GM21423 (cell line): ENCODE measurements at regions not wholly inside any gene's neighbourhood (a gene's known extent, or its start where the extent isn't known, plus 50 kb on each side); places are given as distances from the start of the nearest gene placed in this dataset.

Source experiments
- ATAC-seq: cut with Tn5 transposase; IDR thresholded peaks from one replicate; pipeline ENCODE4 v1.9.1; 2021; ENCODE audit warnings: mild to moderate bottlenecking, moderate library complexity; ENCODE audit not compliant: unreplicated experiment

- no peak for ATAC-seq
These were observed 359.4 kb downstream of the CSNK1G3 start for GRCh38 chr5:123871373-123871772.

GRCh38 chr5:123868881-123869280, 356.9 kb downstream of the CSNK1G3 start:
- no peak for ATAC-seq

GRCh38 chr5:123868267-123868666, 356.3 kb downstream of the CSNK1G3 start:
- ATAC-seq: no peak

- no peak for ATAC-seq
These were observed 353.7 kb downstream of the CSNK1G3 start for GRCh38 chr5:123865641-123866040.

- no peak for ATAC-seq
These were observed 352.6 kb downstream of the CSNK1G3 start for GRCh38 chr5:123864578-123864977.

- no peak for ATAC-seq
These were observed 347.0 kb downstream of the CSNK1G3 start for GRCh38 chr5:123858938-123859337.

- ATAC-seq: no peak
These were observed 344.8 kb downstream of the CSNK1G3 start for GRCh38 chr5:123856766-123857165.

- ATAC-seq: no peak
These were observed 343.6 kb downstream of the CSNK1G3 start for GRCh38 chr5:123855609-123856008.

GRCh38 chr5:123845356-123846100, 333.6 kb downstream of the CSNK1G3 start:
- ATAC-seq: peak; percentile 37

- peak; percentile 31 for ATAC-seq
These were observed 332.9 kb downstream of the CSNK1G3 start for GRCh38 chr5:123844873-123845272.

GRCh38 chr5:123835421-123835820, 323.4 kb downstream of the CSNK1G3 start:
- no peak for ATAC-seq

- ATAC-seq: no peak
These were observed 318.6 kb downstream of the CSNK1G3 start for GRCh38 chr5:123830575-123830974.

GRCh38 chr5:123827811-123828210, 315.8 kb downstream of the CSNK1G3 start:
- ATAC-seq: no peak

- no peak for ATAC-seq
These were observed 307.9 kb downstream of the CSNK1G3 start for GRCh38 chr5:123819833-123820232.

GRCh38 chr5:123819386-123819785, 307.4 kb downstream of the CSNK1G3 start:
- no peak for ATAC-seq

- no peak for ATAC-seq
These were observed 305.3 kb downstream of the CSNK1G3 start for GRCh38 chr5:123817267-123817666.

- no peak for ATAC-seq
These were observed 303.0 kb downstream of the CSNK1G3 start for GRCh38 chr5:123814801-123815470.

- no peak for ATAC-seq
These were observed 302.1 kb downstream of the CSNK1G3 start for GRCh38 chr5:123813937-123814624.

GRCh38 chr5:123813264-123813663, 301.3 kb downstream of the CSNK1G3 start:
- no peak for ATAC-seq

GRCh38 chr5:123811831-123812230, 299.9 kb downstream of the CSNK1G3 start:
- no peak for ATAC-seq

GRCh38 chr5:123810746-123811340, 298.9 kb downstream of the CSNK1G3 start:
- ATAC-seq: no peak
